Activated effector memory CD4-positive, alpha-beta T cell treated with Interleukin-2 at 50 U/mL for 16 hours (primary cell): ENCODE measurements at regions not wholly inside any gene's neighbourhood (a gene's known extent, or its start where the extent isn't known, plus 50 kb on each side); places are given as distances from the start of the nearest gene placed in this dataset.

Experiments used
- DNase-seq: peaks from one replicate; pipeline ENCODE4 v3.0.0-alpha.2; 2020

GRCh38 chrX:9148615-9149399, 114.9 kb upstream of the FAM9B start:
- no peak for DNase-seq

- DNase-seq: no peak
Observed at GRCh38 chrX:9149501-9150245, 115.7 kb upstream of the FAM9B start.

- no peak for DNase-seq
Observed at GRCh38 chrX:9151772-9152307, 117.9 kb upstream of the FAM9B start.

GRCh38 chrX:9153300-9153699, 119.4 kb upstream of the FAM9B start:
- no peak for DNase-seq

- DNase-seq: no peak
Observed at GRCh38 chrX:9158611-9159010, 124.7 kb upstream of the FAM9B start.

GRCh38 chrX:9160698-9161329, 126.9 kb upstream of the FAM9B start:
- no peak for DNase-seq

GRCh38 chrX:9162698-9163097, 128.8 kb upstream of the FAM9B start:
- DNase-seq: no peak

- no peak for DNase-seq
Observed at GRCh38 chrX:9163214-9163709, 129.3 kb upstream of the FAM9B start.

GRCh38 chrX:9164086-9164485, 130.2 kb upstream of the FAM9B start:
- DNase-seq: no peak

- no peak for DNase-seq
Observed at GRCh38 chrX:9164533-9165426, 130.9 kb upstream of the FAM9B start.

- DNase-seq: no peak
Observed at GRCh38 chrX:9166584-9166944, 132.6 kb upstream of the FAM9B start.

GRCh38 chrX:9171841-9172463, 138.0 kb upstream of the FAM9B start:
- DNase-seq: no peak

GRCh38 chrX:9172464-9172850, 138.5 kb upstream of the FAM9B start:
- DNase-seq: no peak

GRCh38 chrX:9180623-9181022, 146.7 kb upstream of the FAM9B start:
- DNase-seq: no peak

GRCh38 chrX:9182041-9182440, 148.1 kb upstream of the FAM9B start:
- DNase-seq: no peak

- DNase-seq: no peak
Observed at GRCh38 chrX:9183481-9183880, 149.6 kb upstream of the FAM9B start.

- no peak for DNase-seq
Observed at GRCh38 chrX:9184211-9184610, 150.3 kb upstream of the FAM9B start.

GRCh38 chrX:9188117-9188516, 154.2 kb upstream of the FAM9B start:
- DNase-seq: no peak

- DNase-seq: no peak
Observed at GRCh38 chrX:9189286-9189685, 155.4 kb upstream of the FAM9B start.

- no peak for DNase-seq
Observed at GRCh38 chrX:9191392-9191791, 157.5 kb upstream of the FAM9B start.

GRCh38 chrX:9195199-9195880, 161.4 kb upstream of the FAM9B start:
- no peak for DNase-seq
